ENCODE measurements at regions not wholly inside any gene's neighbourhood (a gene's known extent, or its start where the extent isn't known, plus 50 kb on each side); places are given as distances from the start of the nearest gene placed in this dataset.

- H3K27me3 ChIP-seq (ENCODE audit: insufficient read depth, low read length) = no peaks in the 10 kb centered on the region
- DNase-seq = no peak
- no peak overlapping the region for H2AK5ac ChIP-seq (ENCODE audit: insufficient read length, low read length)
- H3K79me2 ChIP-seq (ENCODE audit: insufficient read depth, low read length) = no peaks in the 10 kb centered on the region
- no peak overlapping the region for H3K4me2 ChIP-seq (ENCODE audit: insufficient read depth, insufficient read length, low read length)
- H3T11ph ChIP-seq (ENCODE audit: low read length) = no peak overlapping the region
- H2BK120ac ChIP-seq (ENCODE audit: low read depth, low read length, poor library complexity, severe bottlenecking) = no peak overlapping the region
- no peak overlapping the region for H4K8ac ChIP-seq (replicated peaks; ENCODE audit: insufficient read length, low read depth, low read length)
- H3K23me2 ChIP-seq (ENCODE audit: insufficient read length, low read depth, low read length, poor library complexity, severe bottlenecking) = no peaks in the 10 kb centered on the region
- no peak overlapping the region for H3K27ac ChIP-seq (ENCODE audit: insufficient read length, low read depth, low read length)
- no peaks in the 10 kb centered on the region for H3K36me3 Mint-ChIP-seq (ENCODE audit: insufficient read depth in 1 of 3, low read depth in 3 of 3)
- H3K18ac ChIP-seq (ENCODE audit: insufficient read length, low read depth, low read length) = no peak overlapping the region
- WGBS (ENCODE audit: extremely low coverage, insufficient read length, low lambda C conversion rate) = no CpG with 5 or more reads among the region's 3 CpGs
- H3K4me1 Mint-ChIP-seq = peaks cover 6 to 13% of the 10 kb centered on the region in 2 experiments
- H4K20me1 ChIP-seq (ENCODE audit: control insufficient read depth, insufficient read depth, insufficient read length) = no peaks in the 10 kb centered on the region
- no peaks in the 10 kb centered on the region for H3K9me3 Mint-ChIP-seq
- no peak overlapping the region for H2AFZ ChIP-seq (ENCODE audit: low read length)
- no peak overlapping the region for H3K4me3 Mint-ChIP-seq
- H2BK15ac ChIP-seq (ENCODE audit: low read depth, low read length) = no peak overlapping the region
- no peaks in the 10 kb centered on the region for H3K4me1 ChIP-seq (ENCODE audit: insufficient read depth, low read length)
- H3K79me1 ChIP-seq (ENCODE audit: insufficient read depth, low read depth, low read length, poor library complexity, severe bottlenecking) = no peaks in the 10 kb centered on the region
- TF ChIP-seq, protein P1, sequence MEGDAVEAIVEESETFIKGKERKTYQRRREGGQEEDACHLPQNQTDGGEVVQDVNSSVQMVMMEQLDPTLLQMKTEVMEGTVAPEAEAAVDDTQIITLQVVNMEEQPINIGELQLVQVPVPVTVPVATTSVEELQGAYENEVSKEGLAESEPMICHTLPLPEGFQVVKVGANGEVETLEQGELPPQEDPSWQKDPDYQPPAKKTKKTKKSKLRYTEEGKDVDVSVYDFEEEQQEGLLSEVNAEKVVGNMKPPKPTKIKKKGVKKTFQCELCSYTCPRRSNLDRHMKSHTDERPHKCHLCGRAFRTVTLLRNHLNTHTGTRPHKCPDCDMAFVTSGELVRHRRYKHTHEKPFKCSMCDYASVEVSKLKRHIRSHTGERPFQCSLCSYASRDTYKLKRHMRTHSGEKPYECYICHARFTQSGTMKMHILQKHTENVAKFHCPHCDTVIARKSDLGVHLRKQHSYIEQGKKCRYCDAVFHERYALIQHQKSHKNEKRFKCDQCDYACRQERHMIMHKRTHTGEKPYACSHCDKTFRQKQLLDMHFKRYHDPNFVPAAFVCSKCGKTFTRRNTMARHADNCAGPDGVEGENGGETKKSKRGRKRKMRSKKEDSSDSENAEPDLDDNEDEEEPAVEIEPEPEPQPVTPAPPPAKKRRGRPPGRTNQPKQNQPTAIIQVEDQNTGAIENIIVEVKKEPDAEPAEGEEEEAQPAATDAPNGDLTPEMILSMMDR (conservative IDR thresholded peaks at IDR 0.05) = no peak
- no peak overlapping the region for H3K4ac ChIP-seq (ENCODE audit: low read depth, low read length)
- H2BK12ac ChIP-seq (ENCODE audit: insufficient read length, low read depth, low read length) = no peak overlapping the region
- H3K9me3 ChIP-seq (ENCODE audit: control insufficient read depth, low read depth, low read length) = no peaks in the 10 kb centered on the region
- H4K5ac ChIP-seq (ENCODE audit: insufficient read length, low read depth, low read length) = no peak overlapping the region
- H3K27ac Mint-ChIP-seq = no peak overlapping the region
- H3K56ac ChIP-seq (ENCODE audit: insufficient read length, low read depth, low read length) = no peak overlapping the region
- H3K9ac ChIP-seq (ENCODE audit: extremely low read depth, insufficient read length, low read length) = no peak overlapping the region
- H3K23ac ChIP-seq (ENCODE audit: insufficient read length, low read depth, low read length) = no peak overlapping the region
- H2BK20ac ChIP-seq (ENCODE audit: low read depth, low read length, poor library complexity, severe bottlenecking) = no peak overlapping the region
- no peak overlapping the region for H2BK5ac ChIP-seq (ENCODE audit: insufficient read length, low read length)
- no peak overlapping the region for H3K14ac ChIP-seq (ENCODE audit: insufficient read depth, low read length)
- no peaks in the 10 kb centered on the region; the same call in none of the 2 replicates for H3K27me3 Mint-ChIP-seq (ENCODE audit: low read depth)
- no peak overlapping the region for H4K91ac ChIP-seq (ENCODE audit: insufficient read length, low read depth, low read length)
These were observed 110.2 kb upstream of the GJB6 start for GRCh38 chr13:20342311-20342710.
